ENCODE measurements at regions not wholly inside any gene's neighbourhood (a gene's known extent, or its start where the extent isn't known, plus 50 kb on each side); places are given as distances from the start of the nearest gene placed in this dataset.

- Histone ChIP-seq H3K9ac (ENCODE audit: control insufficient read depth, extremely low read depth, insufficient read depth, low read length) (peak overlapping the region; percentile 36), H3K4me1 (ENCODE audit: control insufficient read depth, extremely low read depth, insufficient read depth, low read length) (peaks cover 41% of the 10 kb centered on the region), H3K9me3 (ENCODE audit: control insufficient read depth, low read depth, low read length) (no peaks in the 10 kb centered on the region), H2AFZ (ENCODE audit: control insufficient read depth, low read length) (peak overlapping the region; percentile 81), H3K36me3 (ENCODE audit: control insufficient read depth in 2 of 2, extremely low read depth in 1 of 2, insufficient read depth in 2 of 2, low read length in 2 of 2) (no peaks in the 10 kb centered on the region), H4K20me1 (ENCODE audit: control insufficient read depth, extremely low read depth, insufficient read depth, low read length) (no peaks in the 10 kb centered on the region), H3K4me3 (ENCODE audit: control insufficient read depth in 2 of 3, extremely low read depth in 1 of 3, insufficient read depth in 2 of 3, low read depth in 1 of 3, low read length in 3 of 3) (peak overlapping the region in 2 of 3 experiments; percentile 9 to 21), H3K79me2 (ENCODE audit: control insufficient read depth, insufficient read depth, low read length) (no peaks in the 10 kb centered on the region), H3K4me2 (ENCODE audit: control insufficient read depth, extremely low read depth, insufficient read depth, low read depth, low read length) (peak overlapping the region; percentile 78), H3K27me3 (ENCODE audit: control insufficient read depth, extremely low read depth, insufficient read depth, low read length) (no peaks in the 10 kb centered on the region), H3K9me1 (ENCODE audit: control insufficient read depth, extremely low read depth, insufficient read depth, low read length) (no peaks in the 10 kb centered on the region), H3K27ac (ENCODE audit: control insufficient read depth, insufficient read depth, low read length) (peak overlapping the region; percentile 89)
- dilution Hi-C loops (cut with MboI; ENCODE audit: extremely low pct_ligation_motif_present, low sequenced_read_pairs) = no loop called here
- DNase-seq (ENCODE audit: low read depth, low spot score) (no peak), FAIRE-seq (no peak)
- no peak for TF ChIP-seq CTCF (optimal IDR thresholded peaks at IDR 0.05 in 1 of 3, IDR thresholded peaks at IDR 0.05 in 1 of 3, conservative IDR thresholded peaks at IDR 0.05 in 1 of 3; ENCODE audit: extremely low read depth in 1 of 3, insufficient read depth in 2 of 3, low read length in 3 of 3)
- TF ChIP-seq EZH2 (IDR thresholded peaks at IDR 0.05; ENCODE audit: low read length) = no peak
Observed at GRCh38 chr4:138310991-138311390, 68.8 kb upstream of the SLC7A11 start.

- Histone ChIP-seq H3K4me3 (ENCODE audit: control insufficient read depth in 2 of 3, extremely low read depth in 1 of 3, insufficient read depth in 2 of 3, low read depth in 1 of 3, low read length in 3 of 3) (peak overlapping the region in 1 of 3 experiments; percentile 21), H3K27ac (ENCODE audit: control insufficient read depth, insufficient read depth, low read length) (peak overlapping the region; percentile 89), H4K20me1 (ENCODE audit: control insufficient read depth, extremely low read depth, insufficient read depth, low read length) (no peaks in the 10 kb centered on the region), H3K9me3 (ENCODE audit: control insufficient read depth, low read depth, low read length) (no peaks in the 10 kb centered on the region), H3K79me2 (ENCODE audit: control insufficient read depth, insufficient read depth, low read length) (no peaks in the 10 kb centered on the region), H2AFZ (ENCODE audit: control insufficient read depth, low read length) (peak overlapping the region; percentile 81), H3K27me3 (ENCODE audit: control insufficient read depth, extremely low read depth, insufficient read depth, low read length) (no peaks in the 10 kb centered on the region), H3K4me2 (ENCODE audit: control insufficient read depth, extremely low read depth, insufficient read depth, low read depth, low read length) (peak overlapping the region; percentile 78), H3K4me1 (ENCODE audit: control insufficient read depth, extremely low read depth, insufficient read depth, low read length) (peaks cover 41% of the 10 kb centered on the region), H3K9me1 (ENCODE audit: control insufficient read depth, extremely low read depth, insufficient read depth, low read length) (no peaks in the 10 kb centered on the region), H3K36me3 (ENCODE audit: control insufficient read depth in 2 of 2, extremely low read depth in 1 of 2, insufficient read depth in 2 of 2, low read length in 2 of 2) (no peaks in the 10 kb centered on the region), H3K9ac (ENCODE audit: control insufficient read depth, extremely low read depth, insufficient read depth, low read length) (peak overlapping the region; percentile 36)
- dilution Hi-C loops (cut with MboI; ENCODE audit: extremely low pct_ligation_motif_present, low sequenced_read_pairs) = no loop called here
- DNase-seq (ENCODE audit: low read depth, low spot score) (peak; percentile 2), FAIRE-seq (peak; percentile 78)
- no peak for TF ChIP-seq EZH2 (IDR thresholded peaks at IDR 0.05; ENCODE audit: low read length)
- TF ChIP-seq CTCF (optimal IDR thresholded peaks at IDR 0.05 in 1 of 3, IDR thresholded peaks at IDR 0.05 in 1 of 3, conservative IDR thresholded peaks at IDR 0.05 in 1 of 3; ENCODE audit: extremely low read depth in 1 of 3, insufficient read depth in 2 of 3, low read length in 3 of 3) = no peak
Observed at GRCh38 chr4:138310498-138310897, 68.3 kb upstream of the SLC7A11 start.
